IMR-90 (cell line): ENCODE measurements at regions not wholly inside any gene's neighbourhood (a gene's known extent, or its start where the extent isn't known, plus 50 kb on each side); places are given as distances from the start of the nearest gene placed in this dataset.

Experiments
- ATAC-seq: fragments of 200-7000 bp; cut with Tn5 transposase; 2 replicates; pipeline ENCODE4 v1.9.1; 2020; ENCODE audit warnings: low read depth, mild to moderate bottlenecking, moderate library complexity
- BruUV-seq: library from RNA; stranded (reverse); fragments of 400-500 nt; replicated peaks from 2 replicates; lab custom pipeline; 2021; lab: Mats Ljungman, UMichigan
- CTCF ChIA-PET: fragments of 300-600 bp; formaldehyde crosslinking; extraction: SDS; loops from one replicate; lab custom pipeline; 2021; ENCODE audit warnings: antibody characterized with exemption; lab: Yijun Ruan, JAX
- POLR2A ChIA-PET: fragments of 300-600 bp; sonication (Branson Sonifier 250); formaldehyde crosslinking; loops from one replicate; lab custom pipeline; 2022; ENCODE audit warnings: antibody characterized with exemption; ENCODE audit not compliant: unreplicated experiment; lab: Charles Lee
- DNase-seq: peaks from one replicate; pipeline ENCODE4 v3.0.0; 2013
- H2AFZ ChIP-seq: replicated peaks from 2 replicates; pipeline ENCODE3; 2013; ENCODE audit warnings: low read length, mild to moderate bottlenecking; ENCODE audit not compliant: poor library complexity
- H2AK5ac ChIP-seq: 2 replicates; pipeline ENCODE4 v1.6.1; 2013; ENCODE audit warnings: low read depth, low read length, inconsistent platforms
- H2AK9ac ChIP-seq: replicated peaks from 2 replicates; pipeline ENCODE3; 2013; ENCODE audit warnings: mild to moderate bottlenecking, low read depth, low read length, moderate library complexity; ENCODE audit not compliant: poor library complexity
- H2BK120ac ChIP-seq: 2 replicates; pipeline ENCODE4 v1.6.1; 2013; ENCODE audit warnings: low read depth, low read length, inconsistent platforms
- H2BK15ac ChIP-seq: 3 replicates; pipeline ENCODE4 v1.6.1; 2013; ENCODE audit warnings: low read depth, low read length, inconsistent platforms
- H2BK20ac ChIP-seq: 2 replicates; pipeline ENCODE4 v1.6.1; 2013; ENCODE audit warnings: low read depth, mild to moderate bottlenecking, inconsistent platforms, low read length, moderate library complexity
- H2BK5ac ChIP-seq: 2 replicates; pipeline ENCODE4 v1.6.1; 2013; ENCODE audit warnings: mild to moderate bottlenecking, low read depth, low read length, inconsistent platforms; ENCODE audit not compliant: poor library complexity, severe bottlenecking
- H3K14ac ChIP-seq: replicated peaks from 2 replicates; pipeline ENCODE4 v1.6.1; 2013; ENCODE audit warnings: low read depth, low read length, inconsistent platforms
- H3K18ac ChIP-seq: 2 replicates; pipeline ENCODE4 v1.6.1; 2013; ENCODE audit warnings: low read depth, low read length, control low read depth
- H3K23ac ChIP-seq: 2 replicates; pipeline ENCODE4 v1.6.1; 2013; ENCODE audit warnings: low read depth, low read length, inconsistent platforms
- H3K27ac ChIP-seq: 2 replicates; pipeline ENCODE4 v1.5.1; 2013; ENCODE audit warnings: mild to moderate bottlenecking, control low read depth, low read length; ENCODE audit not compliant: insufficient read depth
- H3K27me3 ChIP-seq: 2 replicates; pipeline ENCODE4 v1.6.1; 2013; ENCODE audit warnings: low read length; ENCODE audit not compliant: control insufficient read depth, insufficient read depth
- H3K36me3 ChIP-seq: 2 replicates; pipeline ENCODE4 v1.6.1; 2013; ENCODE audit warnings: low read length, mixed read lengths; ENCODE audit not compliant: control insufficient read depth, insufficient read depth
- H3K4ac ChIP-seq: 2 replicates; pipeline ENCODE4 v1.6.1; 2013; ENCODE audit warnings: low read depth, low read length, inconsistent platforms
- H3K4me1 ChIP-seq: 2 replicates; pipeline ENCODE4 v1.6.1; 2013; ENCODE audit warnings: low read length, mixed read lengths; ENCODE audit not compliant: control insufficient read depth, insufficient read depth
- H3K4me2 ChIP-seq: 2 replicates; pipeline ENCODE4 v1.6.1; 2013; ENCODE audit warnings: low read depth, mild to moderate bottlenecking, control low read depth, low read length, moderate library complexity
- H3K4me3 ChIP-seq: 2 replicates; pipeline ENCODE4 v1.5.1; 2013; ENCODE audit warnings: low read depth, mild to moderate bottlenecking, control low read depth, low read length, moderate library complexity; ENCODE audit not compliant: insufficient read depth
- H3K56ac ChIP-seq: 2 replicates; pipeline ENCODE4 v1.6.1; 2013; ENCODE audit warnings: low read length, inconsistent platforms; ENCODE audit not compliant: insufficient read depth; ENCODE audit errors: extremely low read depth
- H3K79me1 ChIP-seq, 2 experiments: 2 replicates each; pipeline ENCODE4 v1.6.1; 2013; ENCODE audit warnings: low read length in 2 of 2, inconsistent platforms in 1 of 2, low read depth in 1 of 2
- H3K9ac ChIP-seq: 2 replicates; pipeline ENCODE4 v1.6.1; 2013; ENCODE audit warnings: low read depth, low read length, control low read depth
- H3K9me1 ChIP-seq: 2 replicates; pipeline ENCODE4 v1.6.1; 2013; ENCODE audit warnings: low read length, inconsistent platforms; ENCODE audit not compliant: insufficient read depth
- H3K9me3 ChIP-seq: 2 replicates; pipeline ENCODE4 v1.6.1; 2013; ENCODE audit warnings: low read length; ENCODE audit not compliant: control insufficient read depth, insufficient read depth
- H4K20me1 ChIP-seq: 2 replicates; pipeline ENCODE4 v1.6.1; 2013; ENCODE audit warnings: low read length, inconsistent platforms; ENCODE audit not compliant: insufficient read depth
- H4K5ac ChIP-seq: 2 replicates; pipeline ENCODE4 v1.6.1; 2013; ENCODE audit warnings: mild to moderate bottlenecking, low read depth, low read length, control low read depth
- H4K8ac ChIP-seq, 2 experiments: 2 replicates each; pipeline ENCODE4 v1.6.1; 2013; ENCODE audit warnings: low read depth in 2 of 2, low read length in 2 of 2, control low read depth in 1 of 2, inconsistent platforms in 1 of 2
- H4K91ac ChIP-seq: 2 replicates; pipeline ENCODE4 v1.6.1; 2013; ENCODE audit warnings: low read depth, low read length, inconsistent platforms; ENCODE audit not compliant: insufficient read depth
- CEBPB ChIP-seq: IDR thresholded peaks from 2 replicates; pipeline ENCODE4 v1.6.1; 2012; ENCODE audit warnings: low read depth, low read length, improper control_type of control experiment
- CHD1 ChIP-seq: IDR thresholded peaks from 2 replicates; pipeline ENCODE4 v1.6.1; 2012; ENCODE audit warnings: low read depth, low read length, improper control_type of control experiment
- POLR2A ChIP-seq: IDR thresholded peaks from 2 replicates; pipeline ENCODE4 v1.6.1; 2012; ENCODE audit warnings: mild to moderate bottlenecking, low read depth, low read length
- RAD21 ChIP-seq: IDR thresholded peaks from 2 replicates; pipeline ENCODE4 v1.6.1; 2012; ENCODE audit warnings: low read length, improper control_type of control experiment
- SMC3 ChIP-seq: fragments of 150-350 bp; IDR thresholded peaks from 2 replicates; pipeline ENCODE4 v1.6.1; 2016; ENCODE audit warnings: low read depth, mild to moderate bottlenecking, antibody characterized with exemption, low read length, moderate library complexity
- WGBS, 2 experiments: methylation state at CpG; one replicate each; pipeline versions ENCODE4 v1.1.5 to v1.1.7; 2013; ENCODE audit warnings: missing lambda C conversion rate in 2 of 2; ENCODE audit not compliant: insufficient read length in 1 of 2; ENCODE audit errors: extremely low coverage in 2 of 2; 5-methylcytosine and 5-hydroxymethylcytosine counted together
- dilution Hi-C: fragments of 300-500 bp; cut with HindIII; formaldehyde crosslinking; loops from one replicate; pipeline ENCODE4 v1.14.3; 2018; ENCODE audit warnings: low sequenced_read_pairs; ENCODE audit not compliant: unreplicated experiment
- in situ Hi-C: fragments of 300-500 bp; cut with MboI; formaldehyde crosslinking; loops from 3 replicates; pipeline ENCODE4 v1.14.3; 2019; ENCODE audit warnings: low sequenced_read_pairs, inconsistent platforms, mixed read lengths
- intact Hi-C: fragments of 100-400 bp; cut with micrococcal nuclease; formaldehyde crosslinking; loops from 2 replicates; pipeline ENCODE4 v1.10.0; 2022

- Histone ChIP-seq H4K8ac (no peak overlapping the region), H3K14ac (no peak overlapping the region), H2AK5ac (no peak overlapping the region), H3K79me1 (no peaks in the 10 kb centered on the region), H3K27ac (no peak overlapping the region), H4K91ac (no peak overlapping the region), H2BK5ac (no peak overlapping the region), H3K9ac (no peak overlapping the region), H3K27me3 (no peaks in the 10 kb centered on the region), H2AFZ (no peak overlapping the region), H3K36me3 (no peaks in the 10 kb centered on the region), H2BK15ac (no peak overlapping the region), H3K4me1 (no peaks in the 10 kb centered on the region), H3K9me3 (no peaks in the 10 kb centered on the region), H3K56ac (no peak overlapping the region), H4K20me1 (no peaks in the 10 kb centered on the region), H3K4ac (no peak overlapping the region), H3K18ac (no peak overlapping the region; the same call in 1 of the 2 replicates), H3K4me2 (no peak overlapping the region), H3K4me3 (no peak overlapping the region), H3K9me1 (peaks cover 3% of the 10 kb centered on the region; the same call in 1 of the 2 replicates), H4K5ac (no peak overlapping the region), H3K23ac (no peak overlapping the region), H2BK120ac (no peak overlapping the region), H2BK20ac (no peak overlapping the region), H2AK9ac (no peak overlapping the region)
- TF ChIP-seq CHD1: no peak
- no peak for TF ChIP-seq RAD21
- no peak for TF ChIP-seq POLR2A
- TF ChIP-seq CEBPB: no peak
- no peak for TF ChIP-seq SMC3
- intact Hi-C loops (no loop called here), in situ Hi-C loops (no loop called here), dilution Hi-C loops (no loop called here)
- no CpG with 5 or more reads among the region's 2 CpGs for WGBS, 2 experiments
- no peak for ATAC-seq
- DNase-seq: no peak
- ChIA-PET CTCF (no interaction called here), POLR2A (no interaction called here)
- no TSS peak for BruUV-seq
Measured at GRCh38 chr4:124454772-124455270, 257.7 kb downstream of the ANKRD50 start.
